ENCODE measurements at regions not wholly inside any gene's neighbourhood (a gene's known extent, or its start where the extent isn't known, plus 50 kb on each side); places are given as distances from the start of the nearest gene placed in this dataset.

- no peaks in the 10 kb centered on the region for H3K9me3 Mint-ChIP-seq
Measured at GRCh38 chr7:47664650-47665195, 82.8 kb upstream of the TNS3 start.

GRCh38 chr7:47663851-47664250 is 81.9 kb upstream of the TNS3 start:
- H3K36me3 Mint-ChIP-seq = no peaks in the 10 kb centered on the region
- H3K27ac Mint-ChIP-seq = no peak overlapping the region
- DNase-seq (ENCODE audit: low spot score in 2 of 2) (no peak), ATAC-seq (ENCODE audit: low read depth) (no peak)
- H3K4me1 Mint-ChIP-seq = peaks cover 18% of the 10 kb centered on the region
- no peaks in the 10 kb centered on the region for H3K27me3 Mint-ChIP-seq
- H3K9me3 Mint-ChIP-seq = no peaks in the 10 kb centered on the region
- H3K4me3 Mint-ChIP-seq = no peak overlapping the region

More at GRCh38 chr7:47664650-47665195, 82.8 kb upstream of the TNS3 start:
- no peaks in the 10 kb centered on the region for H3K36me3 Mint-ChIP-seq
- no peak overlapping the region for H3K27ac Mint-ChIP-seq
- ATAC-seq (ENCODE audit: low read depth) = no peak
- no peak for DNase-seq (ENCODE audit: low spot score in 2 of 2)
- H3K27me3 Mint-ChIP-seq = no peaks in the 10 kb centered on the region
- H3K4me3 Mint-ChIP-seq = no peak overlapping the region
- H3K4me1 Mint-ChIP-seq = peaks cover 26% of the 10 kb centered on the region

- no peak for ATAC-seq (ENCODE audit: low read depth)
- no peaks in the 10 kb centered on the region for H3K36me3 Mint-ChIP-seq
- H3K27ac Mint-ChIP-seq = no peak overlapping the region
- H3K4me3 Mint-ChIP-seq = no peak overlapping the region
- H3K4me1 Mint-ChIP-seq = peaks cover 13% of the 10 kb centered on the region
- no peak for DNase-seq (ENCODE audit: low spot score in 2 of 2)
- H3K27me3 Mint-ChIP-seq = no peaks in the 10 kb centered on the region
- H3K9me3 Mint-ChIP-seq = no peaks in the 10 kb centered on the region
Measured at GRCh38 chr7:47663213-47663612, 81.3 kb upstream of the TNS3 start.

GRCh38 chr7:47661051-47661714 is 79.3 kb upstream of the TNS3 start:
- DNase-seq (ENCODE audit: low spot score in 2 of 2) (no peak), ATAC-seq (ENCODE audit: low read depth) (no peak)
- Mint-ChIP-seq H3K4me3 (no peak overlapping the region), H3K9me3 (no peaks in the 10 kb centered on the region), H3K4me1 (peaks cover 17% of the 10 kb centered on the region), H3K27ac (no peak overlapping the region), H3K36me3 (no peaks in the 10 kb centered on the region), H3K27me3 (no peaks in the 10 kb centered on the region)

GRCh38 chr7:47659664-47660462 is 78.0 kb upstream of the TNS3 start:
- no peak overlapping the region for H3K27ac Mint-ChIP-seq
- ATAC-seq (ENCODE audit: low read depth) (no peak), DNase-seq (ENCODE audit: low spot score in 2 of 2) (no peak)
- no peak overlapping the region for H3K4me3 Mint-ChIP-seq
- H3K36me3 Mint-ChIP-seq = no peaks in the 10 kb centered on the region
- no peaks in the 10 kb centered on the region for H3K27me3 Mint-ChIP-seq
- H3K9me3 Mint-ChIP-seq = no peaks in the 10 kb centered on the region
- H3K4me1 Mint-ChIP-seq = peaks cover 16% of the 10 kb centered on the region

- DNase-seq (ENCODE audit: low spot score in 2 of 2) (no peak), ATAC-seq (ENCODE audit: low read depth) (no peak)
- Mint-ChIP-seq H3K36me3 (no peaks in the 10 kb centered on the region), H3K4me1 (peaks cover 15% of the 10 kb centered on the region), H3K27ac (no peak overlapping the region), H3K9me3 (no peaks in the 10 kb centered on the region), H3K4me3 (no peak overlapping the region), H3K27me3 (no peaks in the 10 kb centered on the region)
Measured at GRCh38 chr7:47658886-47659635, 77.2 kb upstream of the TNS3 start.

GRCh38 chr7:47657126-47657525 is 75.2 kb upstream of the TNS3 start:
- Mint-ChIP-seq H3K9me3 (no peaks in the 10 kb centered on the region), H3K27me3 (no peaks in the 10 kb centered on the region), H3K36me3 (no peaks in the 10 kb centered on the region), H3K4me3 (no peak overlapping the region), H3K4me1 (peaks cover 15% of the 10 kb centered on the region), H3K27ac (no peak overlapping the region)
- ATAC-seq (ENCODE audit: low read depth) = no peak
- no peak for DNase-seq (ENCODE audit: low spot score in 2 of 2)

- Mint-ChIP-seq H3K27me3 (no peaks in the 10 kb centered on the region), H3K4me1 (peaks cover 6% of the 10 kb centered on the region), H3K4me3 (no peak overlapping the region), H3K36me3 (no peaks in the 10 kb centered on the region), H3K9me3 (no peaks in the 10 kb centered on the region), H3K27ac (no peak overlapping the region)
- DNase-seq (ENCODE audit: low spot score in 2 of 2) (no peak), ATAC-seq (ENCODE audit: low read depth) (no peak)
Measured at GRCh38 chr7:47654672-47655298, 72.9 kb upstream of the TNS3 start.

- H3K4me3 Mint-ChIP-seq = no peak overlapping the region
- DNase-seq (ENCODE audit: low spot score in 2 of 2) (no peak), ATAC-seq (ENCODE audit: low read depth) (no peak)
- H3K9me3 Mint-ChIP-seq = no peaks in the 10 kb centered on the region
- no peak overlapping the region for H3K27ac Mint-ChIP-seq
- no peaks in the 10 kb centered on the region for H3K36me3 Mint-ChIP-seq
- peaks cover 6% of the 10 kb centered on the region for H3K4me1 Mint-ChIP-seq
- no peaks in the 10 kb centered on the region for H3K27me3 Mint-ChIP-seq
Measured at GRCh38 chr7:47653550-47654411, 71.9 kb upstream of the TNS3 start.

- Mint-ChIP-seq H3K9me3 (no peaks in the 10 kb centered on the region), H3K36me3 (no peaks in the 10 kb centered on the region), H3K4me1 (peaks cover 14% of the 10 kb centered on the region), H3K27me3 (no peaks in the 10 kb centered on the region), H3K27ac (no peak overlapping the region), H3K4me3 (no peak overlapping the region)
- DNase-seq (ENCODE audit: low spot score in 2 of 2) (no peak), ATAC-seq (ENCODE audit: low read depth) (no peak)
Measured at GRCh38 chr7:47652591-47652990, 70.7 kb upstream of the TNS3 start.

GRCh38 chr7:47651355-47652317 is 69.7 kb upstream of the TNS3 start:
- no peaks in the 10 kb centered on the region for H3K9me3 Mint-ChIP-seq
- H3K27me3 Mint-ChIP-seq = no peaks in the 10 kb centered on the region
- H3K4me1 Mint-ChIP-seq = peaks cover 17% of the 10 kb centered on the region
- no peaks in the 10 kb centered on the region for H3K36me3 Mint-ChIP-seq
- no peak overlapping the region for H3K27ac Mint-ChIP-seq
- no peak overlapping the region for H3K4me3 Mint-ChIP-seq
- no peak for DNase-seq (ENCODE audit: low spot score in 2 of 2)
- ATAC-seq (ENCODE audit: low read depth) = no peak

GRCh38 chr7:47649919-47650318 is 68.0 kb upstream of the TNS3 start:
- H3K9me3 Mint-ChIP-seq = peaks cover 2% of the 10 kb centered on the region
- no peak for DNase-seq (ENCODE audit: low spot score in 2 of 2)
- no peak overlapping the region for H3K4me3 Mint-ChIP-seq
- peaks cover 17% of the 10 kb centered on the region for H3K4me1 Mint-ChIP-seq
- ATAC-seq (ENCODE audit: low read depth) = no peak
- H3K36me3 Mint-ChIP-seq = no peaks in the 10 kb centered on the region
- no peak overlapping the region for H3K27ac Mint-ChIP-seq
- H3K27me3 Mint-ChIP-seq = no peaks in the 10 kb centered on the region
